NCI-H128 (cell line): ENCODE measurements at regions not wholly inside any gene's neighbourhood (a gene's known extent, or its start where the extent isn't known, plus 50 kb on each side); places are given as distances from the start of the nearest gene placed in this dataset.

ENCODE experiments used
- DNase-seq: peaks from one replicate; lab custom pipeline; 2025; ENCODE audit not compliant: unreplicated experiment; lab: John Stamatoyannopoulos, UW

- DNase-seq, result no peak
Observed at GRCh38 chr2:49262801-49263560, 108.7 kb upstream of the FSHR start.

DNA sequence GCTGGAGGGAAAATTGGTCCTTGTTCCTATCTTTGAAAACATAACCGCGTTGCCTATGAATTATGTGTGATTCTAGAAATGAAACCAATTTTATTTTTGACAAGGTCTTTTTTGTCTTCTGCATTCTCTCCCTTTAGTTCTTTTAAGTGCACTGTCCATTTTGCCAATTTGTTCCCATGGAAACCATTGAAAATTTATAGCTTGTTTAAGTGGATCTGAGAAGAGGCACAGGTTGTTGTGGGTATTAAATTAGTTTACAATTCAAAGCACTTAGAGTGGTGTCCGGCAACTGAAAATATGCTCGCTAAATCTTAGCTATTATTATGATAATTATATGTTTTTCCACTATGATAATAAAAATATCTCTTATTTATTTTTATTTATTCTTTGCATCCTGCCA lies 107.5 kb upstream of the FSHR start:
- no peak for DNase-seq

- no peak for DNase-seq
Observed at GRCh38 chr2:49260979-49261538, 106.7 kb upstream of the FSHR start.

DNA sequence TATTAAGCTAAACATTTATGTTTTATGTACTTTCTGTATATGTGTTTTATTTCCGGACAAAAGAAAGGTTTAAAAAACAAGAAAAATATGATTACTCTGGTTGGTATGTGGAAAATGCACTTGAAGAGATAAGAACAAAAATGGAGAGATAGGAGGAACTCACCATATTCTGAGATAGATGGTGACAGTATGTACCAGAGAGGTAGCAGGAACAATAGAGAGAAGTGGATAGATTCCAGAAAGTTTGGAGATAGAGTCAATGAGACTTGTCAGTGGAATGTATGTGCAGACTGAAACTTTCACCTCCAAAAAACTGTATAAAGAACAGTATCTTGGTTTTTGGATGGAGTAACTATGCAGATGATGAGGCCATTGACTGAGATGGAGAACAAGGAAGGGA lies 105.6 kb upstream of the FSHR start:
- no peak for DNase-seq

DNA sequence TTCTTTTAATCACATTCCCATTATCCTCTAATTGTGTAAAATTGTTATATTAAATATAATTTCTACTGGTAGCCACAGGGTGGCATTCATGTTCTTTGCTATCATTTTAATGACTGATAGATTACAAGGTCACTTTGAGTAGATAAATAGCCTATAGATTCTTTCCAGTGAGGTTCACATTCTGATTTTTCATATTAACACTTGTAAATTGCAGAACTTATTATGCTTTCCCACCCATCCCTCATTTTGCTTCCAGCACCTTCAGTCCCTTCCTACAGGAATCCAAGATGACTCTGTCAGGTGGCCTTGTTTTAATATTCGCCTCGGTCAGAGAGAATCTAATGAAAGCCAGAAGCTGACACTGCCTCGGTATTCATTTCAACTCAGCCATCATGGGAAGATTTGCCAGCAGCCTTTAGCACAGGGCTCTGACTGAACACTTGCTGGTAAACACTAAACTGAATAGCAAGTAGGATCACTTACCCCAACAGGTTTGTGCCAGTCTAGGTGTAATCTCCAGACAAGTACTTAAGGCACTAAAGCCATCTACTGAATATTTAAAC lies 101.2 kb upstream of the FSHR start:
- DNase-seq, result no peak

DNA sequence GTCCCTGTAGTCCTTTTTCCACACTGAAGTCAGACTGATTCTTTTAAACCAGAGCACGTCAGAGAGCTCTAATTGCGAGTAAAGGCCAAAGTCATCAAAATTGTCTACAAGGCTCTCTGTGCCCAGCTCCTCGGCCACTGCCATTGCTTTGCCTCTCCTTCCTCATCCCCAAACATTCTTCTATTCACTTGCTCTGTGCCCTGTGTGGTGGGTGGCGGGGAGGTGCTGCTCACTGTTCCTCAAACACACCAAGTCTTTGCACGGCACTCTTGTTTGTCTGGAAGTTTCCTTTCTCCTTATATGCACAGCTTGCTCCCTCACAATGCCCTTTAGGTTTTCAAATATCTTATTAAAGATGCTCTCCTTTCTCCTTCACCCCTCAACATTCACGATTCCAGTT lies 100.1 kb upstream of the FSHR start:
- no peak for DNase-seq

GRCh38 chr2:49251766-49252165 lies 97.5 kb upstream of the FSHR start:
- DNase-seq, result no peak

DNA sequence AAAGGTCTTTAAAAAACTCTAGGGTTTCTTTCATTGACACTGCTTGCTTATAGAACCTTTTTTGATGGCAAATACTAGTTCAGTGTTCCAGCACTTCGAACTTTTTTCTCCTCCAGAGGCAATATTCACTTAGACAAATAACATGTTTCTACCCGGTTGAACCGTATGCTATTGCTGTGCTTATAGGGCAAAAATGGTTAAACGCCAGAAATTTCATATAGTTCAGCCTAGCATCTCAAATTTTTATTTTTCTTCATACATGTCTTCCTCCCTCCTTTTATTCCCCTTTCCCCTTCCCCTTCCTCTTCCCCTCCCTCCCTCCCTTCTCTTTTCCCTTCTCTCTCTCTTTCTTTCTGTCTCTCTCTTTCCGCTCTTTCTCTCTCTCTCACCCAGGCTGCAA lies 96.9 kb upstream of the FSHR start:
- DNase-seq, result no peak

DNA sequence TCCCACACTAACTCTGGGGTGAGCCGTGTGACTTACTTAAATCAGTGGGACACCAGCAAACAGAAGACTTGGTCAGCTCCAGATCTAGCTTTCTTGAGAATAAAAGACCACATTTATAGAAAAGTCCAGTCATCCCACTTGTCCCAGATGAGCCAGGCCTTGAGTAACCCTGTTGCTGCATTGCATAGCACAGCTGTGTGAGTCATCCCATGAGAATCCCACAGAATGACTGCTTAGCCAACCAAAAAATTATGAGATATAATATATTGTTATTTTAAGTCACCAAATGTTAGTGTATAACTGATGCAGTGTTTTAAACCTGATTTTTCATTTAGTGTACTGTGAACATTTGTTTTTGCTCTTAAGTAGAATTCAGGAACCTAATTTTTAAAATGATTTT lies 94.2 kb upstream of the FSHR start:
- DNase-seq, result no peak

- no peak for DNase-seq
Observed at GRCh38 chr2:49241991-49242390, 87.7 kb upstream of the FSHR start.

DNA sequence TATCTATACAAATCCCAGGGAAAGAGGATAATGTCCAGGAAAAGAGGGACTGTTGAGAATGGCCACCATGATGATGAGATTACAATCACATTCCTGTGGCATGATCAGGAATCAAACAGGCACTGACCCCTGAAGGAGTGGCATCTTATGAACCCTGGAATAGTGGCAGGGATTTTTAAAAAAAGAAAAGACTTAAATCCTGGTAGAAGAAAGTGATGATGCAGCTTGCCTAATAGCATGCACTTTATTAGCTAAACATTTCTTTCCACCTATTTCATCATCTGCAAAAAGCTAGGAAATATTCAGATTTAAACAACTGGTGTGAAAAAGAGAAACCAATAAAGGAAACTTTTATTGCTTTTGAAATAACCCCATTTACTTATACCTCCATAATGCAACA lies 87.2 kb upstream of the FSHR start:
- DNase-seq, result no peak

- DNase-seq, result no peak
Observed at GRCh38 chr2:49240608-49241007, 86.3 kb upstream of the FSHR start.

- DNase-seq, result no peak
Observed at GRCh38 chr2:49238604-49238960, 84.3 kb upstream of the FSHR start.

GRCh38 chr2:49237867-49238603 lies 83.7 kb upstream of the FSHR start:
- DNase-seq, result no peak

GRCh38 chr2:49236316-49236715 lies 82.0 kb upstream of the FSHR start:
- no peak for DNase-seq

DNA sequence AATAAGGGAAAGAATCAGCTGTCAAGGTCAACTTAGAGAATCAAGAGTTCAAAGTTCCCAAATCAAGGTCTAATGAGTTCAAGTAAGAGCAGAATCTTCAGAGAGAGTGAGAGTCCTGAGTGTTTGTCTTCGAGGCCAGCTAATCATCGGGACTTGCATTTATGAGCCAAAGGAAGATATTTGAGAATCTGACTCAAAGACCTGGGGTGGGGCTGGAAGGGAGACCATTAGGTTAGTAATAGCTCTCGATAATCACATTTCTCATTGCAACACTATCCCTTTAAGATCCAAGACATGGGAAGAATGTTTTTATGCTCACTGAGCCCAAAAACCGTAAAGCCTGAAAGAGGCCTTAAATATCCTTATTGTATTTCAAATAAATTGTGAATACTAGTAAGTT lies 72.0 kb upstream of the FSHR start:
- DNase-seq, result no peak

- no peak for DNase-seq
Observed at GRCh38 chr2:49225126-49225525, 70.8 kb upstream of the FSHR start.

DNA sequence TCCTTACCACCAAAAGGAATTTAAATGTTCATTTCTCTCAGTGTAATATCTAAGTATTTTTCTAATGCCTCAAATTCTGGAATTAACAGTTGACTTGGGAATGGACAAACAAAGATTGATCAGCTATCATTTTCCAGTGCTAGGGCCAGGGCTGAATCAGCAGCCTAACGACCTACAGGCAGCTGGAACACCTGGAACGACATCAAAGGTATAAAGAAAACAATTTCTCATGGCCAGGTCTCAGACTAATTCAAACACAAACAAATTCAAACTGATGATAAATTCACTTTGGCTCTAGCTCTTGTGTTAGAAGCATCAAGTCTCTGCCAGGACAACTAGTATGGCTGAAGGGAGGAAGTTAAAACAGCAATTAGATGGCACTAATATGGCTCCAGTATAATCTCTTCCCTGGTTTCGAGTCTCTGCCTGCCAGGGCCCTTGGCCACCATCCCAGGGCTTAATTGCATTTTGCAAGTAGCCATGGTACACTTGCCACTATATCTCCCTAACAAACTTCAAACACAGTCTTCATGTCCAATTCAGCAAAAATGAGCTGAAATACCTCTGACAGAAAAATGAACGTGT lies 70.2 kb upstream of the FSHR start:
- no peak for DNase-seq

DNA sequence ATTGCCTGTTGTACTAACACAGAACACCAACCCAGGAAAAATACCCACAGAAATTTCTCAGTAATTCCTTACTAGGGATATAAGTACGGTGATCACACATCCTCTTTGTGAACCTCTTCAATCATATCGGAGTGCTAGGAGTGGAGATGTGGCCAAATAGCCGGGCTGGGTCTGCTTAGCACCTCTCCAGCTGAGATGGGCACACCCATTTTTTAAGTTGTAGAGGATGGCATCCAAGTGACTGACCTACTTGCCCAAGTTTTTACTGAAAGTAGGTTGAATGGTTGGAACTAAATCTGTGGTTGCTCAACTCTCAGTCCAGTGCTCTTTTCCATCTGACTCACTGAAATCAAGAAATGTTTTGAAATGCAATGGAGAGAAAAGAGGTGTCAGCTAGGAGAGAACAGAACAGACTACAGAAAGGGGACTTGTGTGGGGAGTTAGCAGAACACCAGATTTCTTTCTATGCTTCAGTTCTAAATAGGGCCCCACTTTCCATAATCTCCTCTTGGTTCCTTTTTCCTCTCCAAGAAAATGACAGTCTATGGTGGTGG lies 68.7 kb upstream of the FSHR start:
- no peak for DNase-seq

DNA sequence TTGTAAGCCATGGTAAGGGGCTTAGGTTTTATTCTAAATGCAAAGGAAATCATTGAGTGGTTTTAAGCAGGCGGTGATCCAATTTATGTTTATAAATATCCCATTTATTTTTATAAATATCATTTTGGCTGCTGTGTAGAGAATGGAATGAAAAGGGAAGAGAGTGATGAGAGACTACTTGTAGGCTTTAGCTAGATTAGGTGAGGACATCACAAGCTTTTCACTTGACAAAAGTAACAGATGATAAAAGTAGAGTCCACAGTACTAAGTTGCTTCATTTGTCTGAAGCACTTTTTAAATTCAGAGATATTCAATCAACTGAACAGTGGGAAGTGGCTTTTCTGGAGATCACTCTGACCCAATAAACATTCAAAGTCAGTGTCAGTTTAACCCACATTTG lies 65.4 kb upstream of the FSHR start:
- DNase-seq, result no peak

DNA sequence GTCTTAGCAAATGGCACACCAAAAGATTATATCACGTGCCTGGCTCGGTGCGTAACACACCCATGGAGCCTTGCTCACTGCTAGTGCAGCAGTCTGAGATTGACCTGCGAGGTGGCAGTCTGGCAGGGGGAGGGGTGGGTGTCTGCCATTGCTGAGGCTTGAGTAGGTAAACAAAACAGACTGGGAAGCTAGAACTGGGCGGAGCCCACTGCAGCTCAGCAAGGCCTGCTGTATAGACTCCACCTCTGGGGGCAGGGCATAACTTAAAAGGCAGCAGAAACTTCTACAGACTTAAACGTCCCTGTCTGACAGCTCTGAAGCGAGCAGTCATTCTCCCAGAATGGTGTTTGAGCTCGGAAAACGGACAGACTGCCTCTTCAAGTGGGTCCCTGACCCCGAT lies 55.9 kb upstream of the FSHR start:
- DNase-seq, result no peak

DNA sequence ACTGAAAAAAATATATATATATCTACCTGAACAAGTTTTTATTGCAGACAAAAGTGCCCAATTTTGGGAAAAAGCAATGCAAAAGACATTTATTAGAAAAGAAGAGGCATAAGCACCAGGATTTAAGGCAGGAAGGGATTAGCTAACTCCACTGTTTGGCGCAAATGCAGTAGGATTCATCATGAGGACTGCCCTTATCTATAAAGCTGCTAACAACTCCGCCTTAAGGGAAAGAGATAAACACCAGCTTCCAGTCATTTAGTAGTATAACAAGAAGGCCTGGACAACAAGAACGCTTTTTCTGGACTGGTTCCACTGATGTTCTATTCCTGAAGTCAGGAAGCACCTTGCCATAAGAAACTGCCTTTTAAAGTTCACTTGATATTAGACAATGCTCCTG lies 52.9 kb upstream of the FSHR start:
- DNase-seq, result no peak
